Stomach (tissue), 8 donors: ENCODE measurements at regions not wholly inside any gene's neighbourhood (a gene's known extent, or its start where the extent isn't known, plus 50 kb on each side); places are given as distances from the start of the nearest gene placed in this dataset.

Experiments
- DNase-seq, 2 donors: peaks; one replicate each; pipeline versions ENCODE4 v3.0.0 to v3.0.0-alpha.2; 2013 to 2019
- H3K27ac ChIP-seq, 5 donors: fragments of 200-600 bp in 4 of 5; sonication (generic) in 4 of 5; one replicate each; pipeline ENCODE4 v1.5.1; 2013 to 2019; ENCODE audit warnings: mild to moderate bottlenecking in 1 of 5, moderate library complexity in 1 of 5
- H3K27me3 ChIP-seq, 3 donors: fragments of 200-600 bp; sonication (generic); one replicate each; pipeline ENCODE4 v1.5.1; 2017 to 2019; ENCODE audit warnings: mixed run types in 1 of 3
- H3K36me3 ChIP-seq, 4 donors: fragments of 200-600 bp; sonication (generic); 1 replicate in 3 of 4; 2 replicates in 1 of 4; pipeline ENCODE4 v1.5.1; 2016 to 2019
- H3K4me1 ChIP-seq, 4 donors: fragments of 200-600 bp; sonication (generic); one replicate each; pipeline ENCODE4 v1.5.1; 2016 to 2019
- H3K4me3 ChIP-seq, 4 donors: fragments of 200-600 bp; sonication (generic) in 3 of 4; one replicate each; pipeline ENCODE4 v1.5.1; 2016 to 2019; ENCODE audit warnings: mild to moderate bottlenecking in 1 of 4
- H3K9me3 ChIP-seq, 4 donors: fragments of 200-600 bp; sonication (generic); one replicate each; pipeline ENCODE4 v1.5.1; 2016 to 2019
- EP300 ChIP-seq: sonication (generic); formaldehyde crosslinking; IDR thresholded peaks from one replicate; pipeline ENCODE4 v1.6.1; 2017; ENCODE audit warnings: antibody characterized with exemption
- POLR2A ChIP-seq, 4 donors: fragments of 450-650 bp; IDR thresholded peaks; one replicate each; pipeline ENCODE4 v1.6.1; 2016; ENCODE audit warnings: antibody characterized with exemption in 4 of 4, control low read depth in 2 of 4, mild to moderate bottlenecking in 1 of 4, moderate library complexity in 1 of 4
- POLR2AphosphoS5 ChIP-seq, 3 donors: sonication (generic); formaldehyde crosslinking; IDR thresholded peaks; one replicate each; pipeline ENCODE4 v1.6.1; 2016; ENCODE audit warnings: antibody characterized with exemption in 3 of 3
- WGBS, 5 donors: extraction: QIAGEN DNeasy Blood & Tissue Kit in 3 of 5; methylation state at CpG; one replicate each; pipeline versions ENCODE4 v1.1.5 to v1.1.7; 2013 to 2018; 5-methylcytosine and 5-hydroxymethylcytosine counted together
- intact Hi-C: fragments of 100-400 bp; cut with DNase I; formaldehyde crosslinking; loops from one replicate; pipeline ENCODE4 v1.15.1; 2023; ENCODE audit warnings: low total_unique reads
- TF ChIP-seq, protein P1 (sequence below), 7 experiments: fragments of 450-650 bp in 4 of 7; fragments of 200-600 bp in 3 of 7; sonication (generic) in 3 of 7; IDR thresholded peaks; one replicate each; pipeline ENCODE4 v1.5.1; 2016 to 2019; ENCODE audit warnings: antibody characterized with exemption in 7 of 7, control low read depth in 2 of 7, mild to moderate bottlenecking in 1 of 7
- donor health status: healthy with polysubstance abuse.
- donor health status: Bipolar disorder and iron deficiency.
- donor health status: healthy.

DNA sequence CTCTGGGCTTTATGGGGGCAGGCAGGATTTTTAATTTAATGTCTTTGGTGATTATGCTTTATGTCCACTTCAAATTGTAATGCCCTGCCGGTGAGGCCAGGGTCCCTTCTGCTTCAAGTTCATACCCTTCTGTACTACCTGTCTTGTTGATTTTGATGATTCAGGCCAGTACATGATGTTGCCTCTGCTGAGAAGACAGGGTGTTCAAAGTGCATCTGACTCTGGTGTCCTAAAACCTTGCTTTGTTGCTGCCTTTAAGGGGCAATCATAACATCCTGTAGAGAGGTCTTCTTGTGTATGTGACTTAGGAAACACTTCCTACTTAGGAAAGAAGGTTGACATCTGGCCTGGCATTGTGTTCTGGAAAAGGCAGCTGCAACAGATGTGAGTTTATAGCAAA lies 113.2 kb downstream of the TMEM170B start:
- no peak overlapping the region for H3K4me3 ChIP-seq
- H3K36me3 ChIP-seq: no peaks in the 10 kb centered on the region
- no peak for TF ChIP-seq EP300
- TF ChIP-seq, protein P1, sequence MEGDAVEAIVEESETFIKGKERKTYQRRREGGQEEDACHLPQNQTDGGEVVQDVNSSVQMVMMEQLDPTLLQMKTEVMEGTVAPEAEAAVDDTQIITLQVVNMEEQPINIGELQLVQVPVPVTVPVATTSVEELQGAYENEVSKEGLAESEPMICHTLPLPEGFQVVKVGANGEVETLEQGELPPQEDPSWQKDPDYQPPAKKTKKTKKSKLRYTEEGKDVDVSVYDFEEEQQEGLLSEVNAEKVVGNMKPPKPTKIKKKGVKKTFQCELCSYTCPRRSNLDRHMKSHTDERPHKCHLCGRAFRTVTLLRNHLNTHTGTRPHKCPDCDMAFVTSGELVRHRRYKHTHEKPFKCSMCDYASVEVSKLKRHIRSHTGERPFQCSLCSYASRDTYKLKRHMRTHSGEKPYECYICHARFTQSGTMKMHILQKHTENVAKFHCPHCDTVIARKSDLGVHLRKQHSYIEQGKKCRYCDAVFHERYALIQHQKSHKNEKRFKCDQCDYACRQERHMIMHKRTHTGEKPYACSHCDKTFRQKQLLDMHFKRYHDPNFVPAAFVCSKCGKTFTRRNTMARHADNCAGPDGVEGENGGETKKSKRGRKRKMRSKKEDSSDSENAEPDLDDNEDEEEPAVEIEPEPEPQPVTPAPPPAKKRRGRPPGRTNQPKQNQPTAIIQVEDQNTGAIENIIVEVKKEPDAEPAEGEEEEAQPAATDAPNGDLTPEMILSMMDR (IDR thresholded peaks at IDR 0.05): no peak
- TF ChIP-seq POLR2A (IDR thresholded peaks at IDR 0.05): no peak
- no peak for TF ChIP-seq POLR2AphosphoS5 (IDR thresholded peaks at IDR 0.05)
- WGBS, 5 donors: 70 to 89% (median 75%) methylated on average over 1 of the region's 1 CpG
- H3K27me3 ChIP-seq: no peaks in the 10 kb centered on the region
- peak overlapping the region in 1 of 5 donors; percentile 8 for H3K27ac ChIP-seq
- intact Hi-C loops: loop anchor here (10.0 kb wide), 1 partner anchor 954 kb away; no protein-coding TSS in a partner anchor
- no peak for DNase-seq
- peaks cover 0 to 8% (median 0%) of the 10 kb centered on the region in 4 donors for H3K9me3 ChIP-seq
- H3K4me1 ChIP-seq: peaks cover 0 to 23% (median 5%) of the 10 kb centered on the region in 4 donors

DNA sequence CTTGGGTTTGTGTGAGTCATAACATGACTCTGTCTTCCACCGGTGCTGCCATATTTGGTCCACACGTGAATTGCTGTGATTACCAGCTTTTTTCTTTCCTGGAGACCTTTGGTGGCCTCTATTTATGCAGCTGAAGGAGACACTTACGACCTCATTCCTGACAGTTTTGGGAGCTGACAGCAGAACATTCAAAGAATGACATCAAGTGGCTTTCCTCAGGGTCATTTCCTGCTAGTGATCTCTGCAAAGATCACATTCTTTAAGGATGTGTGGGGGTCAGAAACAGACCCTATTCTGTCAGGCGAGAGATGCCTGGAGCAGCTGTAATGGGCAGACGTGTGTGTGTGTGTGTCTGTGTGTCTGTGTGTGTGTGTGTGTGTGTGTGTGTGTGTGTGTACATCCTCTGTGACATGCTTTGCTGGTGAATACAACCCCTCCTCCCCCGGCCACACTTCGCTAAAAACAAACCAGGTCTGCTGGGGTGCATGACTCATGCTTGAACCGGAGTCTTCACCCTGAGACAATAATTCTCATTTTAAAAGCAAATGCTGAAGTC lies 115.6 kb downstream of the TMEM170B start:
- WGBS, 5 donors: 36 to 46% (median 44%) methylated on average over 8 of the region's 8 CpGs
- H3K9me3 ChIP-seq: peaks cover 0 to 4% (median 0%) of the 10 kb centered on the region in 4 donors
- no peaks in the 10 kb centered on the region for H3K36me3 ChIP-seq
- H3K27me3 ChIP-seq: no peaks in the 10 kb centered on the region
- intact Hi-C loops: loop anchor here (10.0 kb wide), 1 partner anchor 952 kb away; no protein-coding TSS in a partner anchor
- TF ChIP-seq POLR2A (IDR thresholded peaks at IDR 0.05): no peak
- TF ChIP-seq POLR2AphosphoS5 (IDR thresholded peaks at IDR 0.05): no peak
- TF ChIP-seq EP300: no peak
- TF ChIP-seq, protein P1 (IDR thresholded peaks at IDR 0.05): no peak
- H3K4me1 ChIP-seq: peaks cover 0 to 31% (median 8%) of the 10 kb centered on the region in 4 donors
- H3K4me3 ChIP-seq: no peak overlapping the region
- peak in 1 of 2 donors; percentile 63 for DNase-seq
- H3K27ac ChIP-seq: peak overlapping the region in 1 of 5 donors; percentile 38

DNA sequence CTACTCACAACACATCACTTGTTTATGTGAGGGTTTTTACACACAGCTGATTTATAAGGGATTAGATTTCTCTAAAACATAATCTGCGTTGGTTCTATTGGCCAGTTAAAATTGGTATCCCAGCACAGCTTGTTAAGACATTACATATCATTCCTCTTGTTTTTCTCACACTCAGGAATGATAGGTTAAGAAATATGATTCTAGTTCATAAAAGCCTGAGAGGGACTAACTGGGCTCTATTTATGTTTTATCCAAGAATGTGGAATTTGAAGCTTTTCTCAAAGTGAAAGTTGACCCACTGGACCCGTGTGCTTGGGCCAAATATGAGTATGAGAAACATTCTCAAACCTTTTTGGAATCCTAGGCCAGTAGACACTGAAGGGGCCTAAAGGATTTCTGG lies 117.3 kb downstream of the TMEM170B start:
- no peak for DNase-seq
- H3K9me3 ChIP-seq: no peaks in the 10 kb centered on the region
- peaks cover 0 to 31% (median 8%) of the 10 kb centered on the region in 4 donors for H3K4me1 ChIP-seq
- no peak overlapping the region for H3K27ac ChIP-seq
- TF ChIP-seq EP300: no peak
- TF ChIP-seq, protein P1 (IDR thresholded peaks at IDR 0.05): no peak
- TF ChIP-seq POLR2AphosphoS5 (IDR thresholded peaks at IDR 0.05): no peak
- TF ChIP-seq POLR2A (IDR thresholded peaks at IDR 0.05): no peak
- H3K4me3 ChIP-seq: no peak overlapping the region
- intact Hi-C loops: loop anchor here (10.0 kb wide), 1 partner anchor 950 kb away; no protein-coding TSS in a partner anchor
- H3K36me3 ChIP-seq: no peaks in the 10 kb centered on the region
- 53 to 71% (median 61%) methylated on average over 2 of the region's 2 CpGs for WGBS, 5 donors
- no peaks in the 10 kb centered on the region for H3K27me3 ChIP-seq

DNA sequence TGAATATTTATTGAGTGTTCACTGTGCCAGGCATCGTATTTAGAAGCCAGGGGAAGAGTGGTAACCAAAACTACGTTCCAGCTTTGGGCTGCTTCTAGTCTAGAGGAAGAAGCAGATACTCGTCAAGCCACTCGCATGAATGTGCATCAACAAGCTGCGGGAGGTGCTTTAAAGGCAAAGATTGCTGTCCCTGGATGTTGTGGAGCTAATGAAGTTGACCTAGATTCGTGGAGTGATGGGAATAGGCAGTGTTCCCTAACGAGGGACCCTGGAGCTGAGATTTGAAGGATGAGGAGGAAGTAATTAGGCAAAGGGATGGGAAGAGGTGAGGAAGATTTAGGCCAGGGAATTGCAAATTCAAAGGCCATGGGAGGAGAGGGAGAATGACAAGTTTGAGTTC lies 118.9 kb downstream of the TMEM170B start:
- WGBS, 5 donors: 81 to 88% (median 84%) methylated on average over 7 of the region's 7 CpGs
- H3K27ac ChIP-seq: no peak overlapping the region
- H3K36me3 ChIP-seq: no peaks in the 10 kb centered on the region
- H3K27me3 ChIP-seq: no peaks in the 10 kb centered on the region
- intact Hi-C loops: loop anchor here (10.0 kb wide), 1 partner anchor 948 kb away; no protein-coding TSS in a partner anchor
- DNase-seq: no peak
- no peaks in the 10 kb centered on the region for H3K9me3 ChIP-seq
- peaks cover 0 to 31% (median 8%) of the 10 kb centered on the region in 4 donors for H3K4me1 ChIP-seq
- H3K4me3 ChIP-seq: no peak overlapping the region
- TF ChIP-seq POLR2AphosphoS5 (IDR thresholded peaks at IDR 0.05) (no peak), EP300 (no peak), POLR2A (IDR thresholded peaks at IDR 0.05) (no peak)
- TF ChIP-seq, protein P1 (IDR thresholded peaks at IDR 0.05): no peak
